BLaER1 (cell line): ENCODE measurements at regions not wholly inside any gene's neighbourhood (a gene's known extent, or its start where the extent isn't known, plus 50 kb on each side); places are given as distances from the start of the nearest gene placed in this dataset.

ENCODE experiments used
- H3K27ac ChIP-seq: shearing (Covaris generic); formaldehyde crosslinking; 2 replicates; pipeline ENCODE4 v1.8.1; 2022
- H3K27me3 ChIP-seq: shearing (Covaris generic); formaldehyde crosslinking; 2 replicates; pipeline ENCODE4 v1.8.1; 2022
- H3K36me3 ChIP-seq: shearing (Covaris generic); formaldehyde crosslinking; 2 replicates; pipeline ENCODE4 v1.8.1; 2022
- H3K4me1 ChIP-seq: shearing (Covaris generic); formaldehyde crosslinking; 2 replicates; pipeline ENCODE4 v1.8.1; 2022
- H3K4me2 ChIP-seq: shearing (Covaris generic); formaldehyde crosslinking; 2 replicates; pipeline ENCODE4 v1.8.1; 2022
- H3K4me3 ChIP-seq: shearing (Covaris generic); formaldehyde crosslinking; 2 replicates; pipeline ENCODE4 v1.8.1; 2022
- H3K9ac ChIP-seq: shearing (Covaris generic); formaldehyde crosslinking; 2 replicates; pipeline ENCODE4 v1.8.1; 2022
- H3K9me3 ChIP-seq: shearing (Covaris generic); formaldehyde crosslinking; 2 replicates; pipeline ENCODE4 v1.8.1; 2022
- H4K20me1 ChIP-seq: shearing (Covaris generic); formaldehyde crosslinking; 2 replicates; pipeline ENCODE4 v1.8.1; 2022
- Cebpa-rat ChIP-seq: shearing (Covaris generic); IDR thresholded peaks from 2 replicates; pipeline ENCODE4 v1.8.1; 2022

GRCh38 chr11:81359476-81359875, 1374.2 kb downstream of the FAM181B start:
- no peak overlapping the region for H3K9ac ChIP-seq
- no peak overlapping the region for H3K4me3 ChIP-seq
- H3K4me1 ChIP-seq = no peaks in the 10 kb centered on the region
- H3K4me2 ChIP-seq = no peak overlapping the region
- no peak overlapping the region for H3K27ac ChIP-seq
- no peaks in the 10 kb centered on the region for H3K36me3 ChIP-seq
- no peak for TF ChIP-seq Cebpa-rat
- H4K20me1 ChIP-seq = no peaks in the 10 kb centered on the region
- H3K27me3 ChIP-seq = no peaks in the 10 kb centered on the region
- no peaks in the 10 kb centered on the region for H3K9me3 ChIP-seq

DNA sequence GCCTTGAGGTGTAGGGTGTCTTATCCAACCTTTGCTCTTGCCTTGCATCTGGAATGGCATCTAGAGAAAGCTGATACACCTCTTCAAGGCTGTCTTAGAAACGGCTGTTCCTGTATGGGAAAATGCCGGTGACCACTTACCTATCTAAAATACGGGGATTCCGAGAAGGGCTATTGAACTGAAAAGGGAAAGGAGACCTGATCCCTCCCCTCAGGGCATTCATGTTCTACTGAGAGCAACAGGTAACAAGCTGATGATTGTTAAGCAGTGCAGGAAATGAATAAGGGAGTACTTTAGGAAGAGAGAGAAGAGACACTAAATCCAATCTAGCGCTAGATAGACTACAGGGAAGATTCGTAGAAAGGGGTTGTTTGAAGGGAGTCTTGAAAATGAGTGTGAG, 1388.1 kb downstream of the FAM181B start:
- H4K20me1 ChIP-seq = no peaks in the 10 kb centered on the region
- no peaks in the 10 kb centered on the region for H3K27me3 ChIP-seq
- no peak overlapping the region for H3K4me2 ChIP-seq
- H3K27ac ChIP-seq = no peak overlapping the region
- H3K36me3 ChIP-seq = no peaks in the 10 kb centered on the region
- H3K9ac ChIP-seq = no peak overlapping the region
- no peak overlapping the region for H3K4me3 ChIP-seq
- no peaks in the 10 kb centered on the region for H3K9me3 ChIP-seq
- no peaks in the 10 kb centered on the region for H3K4me1 ChIP-seq
- no peak for TF ChIP-seq Cebpa-rat

GRCh38 chr11:81342966-81343365, 1390.7 kb downstream of the FAM181B start:
- TF ChIP-seq Cebpa-rat = no peak
- Histone ChIP-seq H3K36me3 (no peaks in the 10 kb centered on the region), H3K27ac (no peak overlapping the region), H3K4me2 (no peak overlapping the region), H3K4me1 (no peaks in the 10 kb centered on the region), H3K4me3 (no peak overlapping the region), H4K20me1 (no peaks in the 10 kb centered on the region), H3K9ac (no peak overlapping the region), H3K27me3 (no peaks in the 10 kb centered on the region), H3K9me3 (no peaks in the 10 kb centered on the region)

GRCh38 chr11:81340225-81340624, 1393.4 kb downstream of the FAM181B start:
- no peak for TF ChIP-seq Cebpa-rat
- Histone ChIP-seq H4K20me1 (no peaks in the 10 kb centered on the region), H3K9ac (no peak overlapping the region), H3K36me3 (no peaks in the 10 kb centered on the region), H3K4me1 (no peaks in the 10 kb centered on the region), H3K9me3 (no peaks in the 10 kb centered on the region), H3K27ac (no peak overlapping the region), H3K4me3 (no peak overlapping the region), H3K27me3 (no peaks in the 10 kb centered on the region), H3K4me2 (no peak overlapping the region)

DNA sequence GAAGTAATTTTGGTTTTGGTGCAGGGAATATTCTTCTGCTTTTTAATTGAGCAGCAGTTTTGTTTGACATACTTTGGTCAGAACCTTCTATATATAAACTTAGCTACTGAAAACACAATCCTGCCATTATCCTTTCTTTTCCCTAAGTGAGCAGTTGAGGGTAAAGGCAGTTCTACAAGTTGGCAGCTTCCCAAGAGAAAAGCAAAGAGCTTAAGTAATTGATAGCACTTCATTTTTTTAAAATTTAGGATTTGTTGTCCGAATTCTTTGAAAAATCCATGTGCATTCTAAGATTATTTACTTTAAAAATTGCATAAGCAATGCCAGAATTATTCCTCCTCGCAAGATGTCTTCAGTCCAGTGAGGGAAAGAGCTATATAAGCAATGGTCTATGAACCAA, 1394.1 kb downstream of the FAM181B start:
- Histone ChIP-seq H3K27me3 (no peaks in the 10 kb centered on the region), H3K4me1 (no peaks in the 10 kb centered on the region), H3K4me3 (no peak overlapping the region), H3K4me2 (no peak overlapping the region), H3K36me3 (no peaks in the 10 kb centered on the region), H3K27ac (no peak overlapping the region), H3K9me3 (no peaks in the 10 kb centered on the region), H3K9ac (no peak overlapping the region), H4K20me1 (no peaks in the 10 kb centered on the region)
- no peak for TF ChIP-seq Cebpa-rat

DNA sequence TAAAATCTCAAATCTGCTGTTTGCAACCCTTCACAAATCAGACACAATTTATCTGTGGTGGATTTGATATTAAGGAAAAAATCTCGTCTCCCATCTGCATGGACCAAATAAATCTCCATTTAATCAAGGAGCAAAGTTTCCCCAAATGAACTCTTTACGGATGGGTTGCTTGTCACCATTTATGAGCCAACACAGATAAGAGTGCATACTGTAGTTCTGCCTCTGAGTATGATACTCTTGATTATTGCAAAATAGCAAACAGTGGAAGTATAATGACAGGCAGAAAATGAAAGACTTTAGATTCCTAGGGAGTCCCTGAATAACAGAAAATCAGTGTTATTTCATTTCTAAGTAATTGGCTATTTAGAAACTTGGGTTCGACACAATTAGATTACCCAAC, 1395.9 kb downstream of the FAM181B start:
- no peaks in the 10 kb centered on the region for H4K20me1 ChIP-seq
- no peak overlapping the region for H3K9ac ChIP-seq
- no peaks in the 10 kb centered on the region for H3K4me1 ChIP-seq
- no peaks in the 10 kb centered on the region for H3K27me3 ChIP-seq
- H3K4me2 ChIP-seq = no peak overlapping the region
- no peaks in the 10 kb centered on the region for H3K36me3 ChIP-seq
- TF ChIP-seq Cebpa-rat = no peak
- H3K9me3 ChIP-seq = no peaks in the 10 kb centered on the region
- no peak overlapping the region for H3K4me3 ChIP-seq
- H3K27ac ChIP-seq = no peak overlapping the region

DNA sequence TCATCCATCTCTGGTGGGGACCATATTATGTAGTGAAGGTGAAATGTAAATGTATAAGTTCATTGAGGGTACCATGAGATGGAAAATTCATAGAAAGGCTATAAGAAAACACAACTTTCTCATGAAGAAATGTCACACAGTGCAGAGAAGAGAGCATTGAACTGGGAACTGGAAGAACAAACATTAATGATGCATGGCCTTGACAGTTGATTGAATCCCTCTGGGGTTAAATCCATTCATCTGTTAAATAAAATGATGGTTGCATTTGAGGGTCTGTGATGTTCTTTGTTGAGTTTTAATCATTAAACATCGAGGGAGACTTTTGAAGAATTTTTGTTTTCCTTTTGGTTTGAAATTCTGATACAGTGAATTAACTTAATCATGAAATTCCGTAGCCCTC, 1401.4 kb downstream of the FAM181B start:
- no peak overlapping the region for H3K4me3 ChIP-seq
- peaks cover 8% of the 10 kb centered on the region; the same call in 1 of the 2 replicates for H3K4me1 ChIP-seq
- TF ChIP-seq Cebpa-rat = no peak
- no peaks in the 10 kb centered on the region for H3K9me3 ChIP-seq
- H3K36me3 ChIP-seq = no peaks in the 10 kb centered on the region
- H3K4me2 ChIP-seq = no peak overlapping the region
- H3K27me3 ChIP-seq = no peaks in the 10 kb centered on the region
- H3K9ac ChIP-seq = no peak overlapping the region
- no peaks in the 10 kb centered on the region for H4K20me1 ChIP-seq
- H3K27ac ChIP-seq = no peak overlapping the region

- Histone ChIP-seq H3K27ac (no peak overlapping the region), H4K20me1 (no peaks in the 10 kb centered on the region), H3K9ac (no peak overlapping the region), H3K36me3 (no peaks in the 10 kb centered on the region), H3K4me3 (no peak overlapping the region), H3K27me3 (no peaks in the 10 kb centered on the region), H3K4me2 (no peak overlapping the region), H3K4me1 (peaks cover 8% of the 10 kb centered on the region; the same call in 1 of the 2 replicates), H3K9me3 (no peaks in the 10 kb centered on the region)
- TF ChIP-seq Cebpa-rat = no peak
Measured at GRCh38 chr11:81331611-81332235, 1401.9 kb downstream of the FAM181B start.

- H3K4me3 ChIP-seq = no peak overlapping the region
Measured at GRCh38 chr11:81331088-81331487, 1402.6 kb downstream of the FAM181B start.

GRCh38 chr11:81303038-81303664, 1430.5 kb downstream of the FAM181B start:
- no peaks in the 10 kb centered on the region for H3K9me3 ChIP-seq
- no peaks in the 10 kb centered on the region for H4K20me1 ChIP-seq
- no peak overlapping the region for H3K27ac ChIP-seq
- no peaks in the 10 kb centered on the region for H3K36me3 ChIP-seq
- H3K4me3 ChIP-seq = no peak overlapping the region
- no peak for TF ChIP-seq Cebpa-rat
- H3K9ac ChIP-seq = no peak overlapping the region
- H3K4me2 ChIP-seq = no peak overlapping the region
- H3K27me3 ChIP-seq = no peaks in the 10 kb centered on the region
- H3K4me1 ChIP-seq = no peaks in the 10 kb centered on the region

More at GRCh38 chr11:81331088-81331487, 1402.6 kb downstream of the FAM181B start:
- no peak for TF ChIP-seq Cebpa-rat
- H3K9ac ChIP-seq = no peak overlapping the region
- H3K36me3 ChIP-seq = no peaks in the 10 kb centered on the region
- H3K4me2 ChIP-seq = no peak overlapping the region
- H3K4me1 ChIP-seq = peaks cover 8% of the 10 kb centered on the region; the same call in 1 of the 2 replicates
- no peaks in the 10 kb centered on the region for H3K27me3 ChIP-seq
- H3K27ac ChIP-seq = no peak overlapping the region
- H3K9me3 ChIP-seq = no peaks in the 10 kb centered on the region
- H4K20me1 ChIP-seq = no peaks in the 10 kb centered on the region
